PFSK-1 (cell line): ENCODE measurements at regions not wholly inside any gene's neighbourhood (a gene's known extent, or its start where the extent isn't known, plus 50 kb on each side); places are given as distances from the start of the nearest gene placed in this dataset.

Experiments used
- POLR2AphosphoS5 ChIP-seq: IDR thresholded peaks from 2 replicates; pipeline ENCODE4 v1.6.1; 2012; ENCODE audit warnings: low read depth, mild to moderate bottlenecking, control low read depth, low read length, moderate library complexity
- SIN3A ChIP-seq: IDR thresholded peaks from 2 replicates; pipeline ENCODE4 v1.6.1; 2012; ENCODE audit warnings: mild to moderate bottlenecking, low read length, moderate library complexity, borderline replicate concordance; ENCODE audit not compliant: insufficient read depth
- TAF1 ChIP-seq: IDR thresholded peaks from 2 replicates; pipeline ENCODE4 v1.6.1; 2012; ENCODE audit warnings: low read length, control low read depth, borderline replicate concordance; ENCODE audit not compliant: insufficient read depth

- TF ChIP-seq SIN3A (no peak), POLR2AphosphoS5 (no peak), TAF1 (no peak)
Measured at GRCh38 chr6:21395121-21395520, 198.4 kb upstream of the SOX4 start.
